DOHH2 (cell line): ENCODE measurements at regions not wholly inside any gene's neighbourhood (a gene's known extent, or its start where the extent isn't known, plus 50 kb on each side); places are given as distances from the start of the nearest gene placed in this dataset.

ENCODE experiments used
- H3F3A ChIP-seq: fragments of 200-600 bp; sonication (generic), shearing (Covaris generic); 2 replicates; pipeline ENCODE4 v1.6.0; 2016; ENCODE audit warnings: antibody characterized with exemption, mild to moderate bottlenecking; ENCODE audit not compliant: control insufficient read depth, insufficient read depth
- H3K27ac ChIP-seq: fragments of 200-600 bp; sonication (generic); 2 replicates; pipeline ENCODE4 v1.5.1; 2014; ENCODE audit warnings: low read depth, mild to moderate bottlenecking, low read length, moderate library complexity
- H3K27me3 ChIP-seq: fragments of 200-600 bp; sonication (generic); 2 replicates; pipeline ENCODE4 v1.6.1; 2014; ENCODE audit warnings: mild to moderate bottlenecking, low read length, mixed read lengths; ENCODE audit not compliant: control insufficient read depth
- H3K36me3 ChIP-seq: fragments of 200-600 bp; sonication (generic); 2 replicates; pipeline ENCODE4 v1.6.1; 2014; ENCODE audit warnings: mild to moderate bottlenecking, low read length, moderate library complexity, mixed read lengths; ENCODE audit not compliant: control insufficient read depth
- H3K4me1 ChIP-seq: fragments of 200-600 bp; sonication (generic); 2 replicates; pipeline ENCODE4 v1.6.1; 2014; ENCODE audit warnings: mild to moderate bottlenecking, low read length, mixed read lengths; ENCODE audit not compliant: control insufficient read depth
- H3K4me2 ChIP-seq: fragments of 200-600 bp; sonication (generic); 2 replicates; pipeline ENCODE4 v1.6.0; 2014; ENCODE audit warnings: mild to moderate bottlenecking, low read length, moderate library complexity
- H3K4me3 ChIP-seq: fragments of 200-600 bp; sonication (generic); 2 replicates; pipeline ENCODE4 v1.5.1; 2014; ENCODE audit warnings: mild to moderate bottlenecking, low read length, mixed read lengths
- H3K79me2 ChIP-seq: fragments of 200-600 bp; sonication (generic); 2 replicates; pipeline ENCODE4 v1.6.1; 2014; ENCODE audit warnings: mild to moderate bottlenecking, low read length, mixed read lengths; ENCODE audit not compliant: control insufficient read depth
- H3K9me2 ChIP-seq: fragments of 200-600 bp; sonication (generic); replicated peaks from 2 replicates; pipeline ENCODE4 v1.6.1; 2014; ENCODE audit warnings: mild to moderate bottlenecking, low read length, mixed read lengths; ENCODE audit not compliant: control insufficient read depth
- H3K9me3 ChIP-seq: fragments of 200-600 bp; sonication (generic); 2 replicates; pipeline ENCODE4 v1.6.1; 2014; ENCODE audit warnings: antibody characterized with exemption, low read length, mixed read lengths; ENCODE audit not compliant: control insufficient read depth, insufficient read depth
- H4K20me1 ChIP-seq: fragments of 200-600 bp; sonication (generic); 2 replicates; pipeline ENCODE4 v1.6.0; 2014; ENCODE audit warnings: low read depth, mild to moderate bottlenecking, antibody characterized with exemption, low read length, moderate library complexity; ENCODE audit not compliant: control insufficient read depth, insufficient read depth
- EZH2phosphoT487 ChIP-seq: fragments of 200-600 bp; sonication (generic); IDR thresholded peaks from 2 replicates; pipeline ENCODE4 v1.6.1; 2017; ENCODE audit warnings: borderline replicate concordance, mild to moderate bottlenecking, antibody characterized with exemption, low read length, moderate library complexity, mixed read lengths
- TF ChIP-seq, protein P1 (sequence below): fragments of 200-600 bp; sonication (generic); IDR thresholded peaks from one replicate; pipeline ENCODE4 v1.5.1; 2014; ENCODE audit warnings: antibody characterized with exemption, mild to moderate bottlenecking, low read depth, low read length; ENCODE audit not compliant: poor library complexity, severe bottlenecking

DNA sequence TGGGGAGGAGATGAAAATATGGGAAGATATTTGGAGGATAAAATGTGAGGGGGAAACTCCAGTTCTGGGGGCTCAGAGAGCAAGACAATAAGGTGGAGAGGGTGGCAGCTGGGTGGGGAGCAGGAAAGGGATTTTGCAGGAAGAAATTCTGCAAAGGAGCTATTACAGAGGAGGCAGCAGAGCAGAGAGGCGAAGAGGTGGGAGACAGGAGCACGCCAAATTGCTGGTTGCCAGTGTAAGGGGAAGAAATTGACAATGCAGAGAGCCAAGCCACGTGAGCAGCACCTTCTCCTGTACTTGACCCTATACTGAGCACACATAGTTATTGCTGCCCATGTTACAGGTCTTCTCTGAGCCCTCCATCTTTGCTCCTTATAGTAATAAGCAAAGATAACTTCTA, 190.3 kb upstream of the ONECUT1 start:
- Histone ChIP-seq H3K36me3 (no peaks in the 10 kb centered on the region), H3K27ac (no peak overlapping the region), H3K9me3 (no peaks in the 10 kb centered on the region), H3K9me2 (no peaks in the 10 kb centered on the region), H3F3A (no peaks in the 10 kb centered on the region), H3K79me2 (no peaks in the 10 kb centered on the region), H3K4me3 (no peak overlapping the region), H3K27me3 (no peaks in the 10 kb centered on the region), H3K4me2 (no peak overlapping the region), H4K20me1 (no peaks in the 10 kb centered on the region), H3K4me1 (no peaks in the 10 kb centered on the region)
- TF ChIP-seq EZH2phosphoT487 = no peak
- TF ChIP-seq, protein P1, sequence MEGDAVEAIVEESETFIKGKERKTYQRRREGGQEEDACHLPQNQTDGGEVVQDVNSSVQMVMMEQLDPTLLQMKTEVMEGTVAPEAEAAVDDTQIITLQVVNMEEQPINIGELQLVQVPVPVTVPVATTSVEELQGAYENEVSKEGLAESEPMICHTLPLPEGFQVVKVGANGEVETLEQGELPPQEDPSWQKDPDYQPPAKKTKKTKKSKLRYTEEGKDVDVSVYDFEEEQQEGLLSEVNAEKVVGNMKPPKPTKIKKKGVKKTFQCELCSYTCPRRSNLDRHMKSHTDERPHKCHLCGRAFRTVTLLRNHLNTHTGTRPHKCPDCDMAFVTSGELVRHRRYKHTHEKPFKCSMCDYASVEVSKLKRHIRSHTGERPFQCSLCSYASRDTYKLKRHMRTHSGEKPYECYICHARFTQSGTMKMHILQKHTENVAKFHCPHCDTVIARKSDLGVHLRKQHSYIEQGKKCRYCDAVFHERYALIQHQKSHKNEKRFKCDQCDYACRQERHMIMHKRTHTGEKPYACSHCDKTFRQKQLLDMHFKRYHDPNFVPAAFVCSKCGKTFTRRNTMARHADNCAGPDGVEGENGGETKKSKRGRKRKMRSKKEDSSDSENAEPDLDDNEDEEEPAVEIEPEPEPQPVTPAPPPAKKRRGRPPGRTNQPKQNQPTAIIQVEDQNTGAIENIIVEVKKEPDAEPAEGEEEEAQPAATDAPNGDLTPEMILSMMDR = no peak

DNA sequence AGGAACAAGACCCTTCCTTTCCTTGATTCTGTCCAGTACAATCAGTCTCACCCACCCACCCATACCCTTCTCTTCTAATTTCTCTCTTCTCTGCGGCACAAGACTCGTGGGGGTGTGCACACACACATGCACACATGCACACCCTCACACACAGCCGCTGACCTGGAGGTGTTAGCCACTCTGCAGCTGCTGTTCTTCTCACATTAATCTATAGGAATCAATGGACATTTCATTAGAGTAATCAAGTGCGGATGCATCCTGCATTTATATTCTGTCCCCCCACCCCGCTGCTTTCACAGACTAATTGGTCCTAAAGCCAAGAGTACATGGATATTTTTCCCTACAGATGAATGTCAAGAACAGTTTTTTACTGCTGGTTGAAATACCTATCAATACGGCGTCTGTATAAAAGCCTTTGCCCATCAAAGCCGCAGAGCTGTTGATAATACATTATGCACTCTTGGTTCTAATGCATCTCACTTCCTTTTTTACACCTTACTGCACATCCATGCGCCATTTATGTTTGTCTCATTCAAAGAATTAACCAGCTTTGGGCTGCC, 186.5 kb upstream of the ONECUT1 start:
- Histone ChIP-seq H3K4me3 (no peak overlapping the region), H3K79me2 (no peaks in the 10 kb centered on the region), H3K9me3 (no peaks in the 10 kb centered on the region), H3K4me1 (no peaks in the 10 kb centered on the region), H3F3A (no peaks in the 10 kb centered on the region), H4K20me1 (no peaks in the 10 kb centered on the region), H3K36me3 (no peaks in the 10 kb centered on the region), H3K27ac (no peak overlapping the region), H3K27me3 (0 out of 2 replicates have a peak, but pooled peaks cover 3% of the 10 kb centered on the region), H3K4me2 (no peak overlapping the region), H3K9me2 (no peaks in the 10 kb centered on the region)
- TF ChIP-seq EZH2phosphoT487 = no peak
- TF ChIP-seq, protein P1 = no peak

DNA sequence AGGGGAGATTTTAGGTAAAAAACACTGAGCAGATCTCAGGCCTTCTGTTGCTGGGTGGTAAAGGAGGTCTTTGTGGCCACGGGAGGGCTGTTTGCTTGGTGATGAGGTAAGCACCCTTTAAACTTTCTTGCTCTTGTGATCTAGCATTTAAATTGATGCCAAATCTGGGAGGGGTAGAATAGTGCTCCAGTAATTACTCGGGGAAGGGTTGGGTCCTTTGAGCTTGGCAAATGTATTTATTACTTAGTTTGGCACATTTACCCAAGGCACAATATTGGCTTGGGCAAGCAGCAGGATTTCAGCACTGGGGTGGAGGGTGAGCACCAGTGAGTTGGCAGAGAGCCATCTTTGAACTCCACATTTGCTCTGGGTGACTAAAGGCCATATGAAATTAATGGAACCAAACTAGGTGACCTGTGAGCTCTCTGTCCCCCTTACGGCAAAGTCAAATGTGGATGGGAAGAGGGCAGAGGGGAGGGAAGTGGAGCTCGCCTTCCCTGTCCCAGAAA, 185.9 kb upstream of the ONECUT1 start:
- Histone ChIP-seq H3F3A (no peaks in the 10 kb centered on the region), H3K27me3 (0 out of 2 replicates have a peak, but pooled peaks cover 3% of the 10 kb centered on the region), H3K36me3 (no peaks in the 10 kb centered on the region), H3K27ac (no peak overlapping the region), H3K9me2 (no peaks in the 10 kb centered on the region), H4K20me1 (no peaks in the 10 kb centered on the region), H3K4me2 (no peak overlapping the region), H3K79me2 (no peaks in the 10 kb centered on the region), H3K9me3 (no peaks in the 10 kb centered on the region), H3K4me1 (no peaks in the 10 kb centered on the region), H3K4me3 (no peak overlapping the region)
- TF ChIP-seq EZH2phosphoT487 = no peak
- TF ChIP-seq, protein P1 = no peak
